Pancreas (tissue), 10 donors: ENCODE measurements at regions not wholly inside any gene's neighbourhood (a gene's known extent, or its start where the extent isn't known, plus 50 kb on each side); places are given as distances from the start of the nearest gene placed in this dataset.

Source experiments
- ATAC-seq, 4 donors: fragments of 200-7000 bp; cut with Tn5 transposase; one replicate each; pipeline versions ENCODE4 v1.8.0 to v1.9.1; 2020; ENCODE audit warnings: mild to moderate bottlenecking in 4 of 4, moderate library complexity in 4 of 4
- DNase-seq, 6 donors: peaks; one replicate each; pipeline ENCODE4 v3.0.0-alpha.2; 2020
- FAIRE-seq: peaks from 2 replicates; lab custom pipeline; 2012; peaks lifted over from hg19 to GRCh38; lab: Jason Lieb, UNC
- H3K27ac ChIP-seq, 4 donors: fragments of 200-600 bp; sonication (generic); 1 replicate in 3 of 4; 2 replicates in 1 of 4; pipeline versions ENCODE4 v1.5.0 to v1.8.0; 2020
- H3K27me3 ChIP-seq, 4 donors: fragments of 200-600 bp; one replicate each; pipeline ENCODE4 v1.8.0; 2021
- H3K36me3 ChIP-seq, 3 donors: fragments of 200-600 bp; sonication (generic) in 1 of 3; one replicate each; pipeline versions ENCODE4 v1.5.0 to v1.8.0; 2020 to 2021
- H3K4me1 ChIP-seq, 3 donors: fragments of 200-600 bp; one replicate each; pipeline ENCODE4 v1.8.0; 2021
- H3K4me3 ChIP-seq, 4 donors: fragments of 200-600 bp; sonication (generic) in 2 of 4; one replicate each; pipeline versions ENCODE4 v1.5.0 to v1.8.0; 2020 to 2021
- H3K9me3 ChIP-seq, 4 donors: fragments of 200-600 bp; one replicate each; pipeline ENCODE4 v1.8.0; 2021
- WGBS, 2 donors: extraction: QIAGEN DNeasy Blood & Tissue Kit; methylation state at CpG; one replicate each; pipeline ENCODE4 v1.1.7; 2013; 5-methylcytosine and 5-hydroxymethylcytosine counted together
- intact Hi-C, 3 donors: fragments of 100-400 bp; cut with DNase I; formaldehyde crosslinking; loops; one replicate each; pipeline versions ENCODE4 v1.11.1 to v1.14.2; 2022
- TF ChIP-seq, protein P1 (sequence below), 4 donors: fragments of 200-600 bp; sonication (generic) in 3 of 4; IDR thresholded peaks; one replicate each; pipeline versions ENCODE4 v1.5.0 to v1.8.0; 2021; ENCODE audit warnings: antibody characterized with exemption in 4 of 4
- donor health status: healthy with polysubstance abuse.
- donor health status: DM: no; HTN: no; CAD: no; lungs with moderate emphysema.
- donor health status: DM: no; HTN: no; CAD: no.
- donor health status: control.
- donor health status: control.
- donor health status: Bipolar disorder and iron deficiency.
- donor health status: DM: yes; HTN: yes; CAD: no.
- donor health status: DM: no; HTN: no; CAD: no.
- donor health status: DM: no; HTN: no; CAD: no.
- donor health status: DM: yes; HTN: yes; CAD: no.

DNA sequence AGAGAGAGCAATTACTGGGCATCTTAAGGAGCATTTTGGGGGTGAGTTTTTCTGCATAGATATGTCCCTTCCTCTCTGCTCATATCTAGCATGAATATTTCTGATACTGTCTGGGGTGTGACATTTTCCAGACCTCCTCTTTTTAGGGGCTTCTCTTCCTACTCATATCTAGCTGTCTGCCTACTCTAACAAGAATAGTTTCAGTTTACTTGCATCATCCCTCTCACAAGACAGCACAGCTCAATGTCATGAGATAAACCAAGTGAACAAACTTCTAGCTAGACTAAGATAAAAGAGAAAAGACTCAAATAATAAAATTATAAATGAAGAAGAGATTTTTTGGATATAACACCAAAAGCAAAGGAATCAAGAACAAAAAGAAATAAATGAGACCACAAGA, 419.5 kb upstream of the SORCS1 start:
- FAIRE-seq = no peak
- Histone ChIP-seq H3K4me1 (no peaks in the 10 kb centered on the region), H3K9me3 (peaks cover 0 to 3% (median 0%) of the 10 kb centered on the region in 4 donors), H3K27me3 (no peaks in the 10 kb centered on the region), H3K27ac (no peak overlapping the region), H3K36me3 (no peaks in the 10 kb centered on the region), H3K4me3 (no peak overlapping the region)
- TF ChIP-seq, protein P1, sequence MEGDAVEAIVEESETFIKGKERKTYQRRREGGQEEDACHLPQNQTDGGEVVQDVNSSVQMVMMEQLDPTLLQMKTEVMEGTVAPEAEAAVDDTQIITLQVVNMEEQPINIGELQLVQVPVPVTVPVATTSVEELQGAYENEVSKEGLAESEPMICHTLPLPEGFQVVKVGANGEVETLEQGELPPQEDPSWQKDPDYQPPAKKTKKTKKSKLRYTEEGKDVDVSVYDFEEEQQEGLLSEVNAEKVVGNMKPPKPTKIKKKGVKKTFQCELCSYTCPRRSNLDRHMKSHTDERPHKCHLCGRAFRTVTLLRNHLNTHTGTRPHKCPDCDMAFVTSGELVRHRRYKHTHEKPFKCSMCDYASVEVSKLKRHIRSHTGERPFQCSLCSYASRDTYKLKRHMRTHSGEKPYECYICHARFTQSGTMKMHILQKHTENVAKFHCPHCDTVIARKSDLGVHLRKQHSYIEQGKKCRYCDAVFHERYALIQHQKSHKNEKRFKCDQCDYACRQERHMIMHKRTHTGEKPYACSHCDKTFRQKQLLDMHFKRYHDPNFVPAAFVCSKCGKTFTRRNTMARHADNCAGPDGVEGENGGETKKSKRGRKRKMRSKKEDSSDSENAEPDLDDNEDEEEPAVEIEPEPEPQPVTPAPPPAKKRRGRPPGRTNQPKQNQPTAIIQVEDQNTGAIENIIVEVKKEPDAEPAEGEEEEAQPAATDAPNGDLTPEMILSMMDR (IDR thresholded peaks at IDR 0.05) = no peak
- DNase-seq = no peak
- ATAC-seq = no peak
- intact Hi-C loops = no loop called here

DNA sequence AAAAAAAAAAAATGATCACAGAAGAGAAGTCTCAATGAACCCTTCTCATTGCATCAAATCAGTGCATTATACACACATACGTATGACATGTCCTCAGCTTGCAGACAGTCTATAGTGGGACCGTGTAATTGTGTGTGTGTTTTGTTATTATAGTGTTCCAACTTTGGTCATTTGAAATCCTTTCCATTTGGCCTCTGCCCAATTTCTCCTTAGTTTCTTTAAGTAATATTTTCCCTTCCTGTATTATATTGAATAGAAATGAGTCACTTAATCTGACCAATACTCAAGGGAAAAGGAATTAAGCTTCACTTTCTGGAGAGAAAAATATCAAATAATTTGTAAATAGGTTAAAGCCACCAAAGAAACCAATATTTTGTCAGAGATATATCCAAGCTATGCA, 415.5 kb upstream of the SORCS1 start:
- Histone ChIP-seq H3K27me3 (no peaks in the 10 kb centered on the region), H3K9me3 (peaks cover 0 to 1% (median 0%) of the 10 kb centered on the region in 4 donors), H3K27ac (no peak overlapping the region), H3K4me3 (no peak overlapping the region), H3K36me3 (no peaks in the 10 kb centered on the region), H3K4me1 (no peaks in the 10 kb centered on the region)
- DNase-seq (no peak), FAIRE-seq (no peak), ATAC-seq (no peak)
- TF ChIP-seq, protein P1 (IDR thresholded peaks at IDR 0.05) = no peak
- intact Hi-C loops = no loop called here
- 63 to 77% methylated on average over 2 of the region's 2 CpGs for WGBS, 2 donors

GRCh38 chr10:107577221-107577620, 412.7 kb upstream of the SORCS1 start:
- intact Hi-C loops = no loop called here
- Histone ChIP-seq H3K27me3 (no peaks in the 10 kb centered on the region), H3K36me3 (no peaks in the 10 kb centered on the region), H3K4me3 (no peak overlapping the region), H3K4me1 (no peaks in the 10 kb centered on the region), H3K9me3 (no peaks in the 10 kb centered on the region), H3K27ac (no peak overlapping the region)
- TF ChIP-seq, protein P1 (IDR thresholded peaks at IDR 0.05) = no peak
- no peak for DNase-seq
- no peak for ATAC-seq
- no peak for FAIRE-seq
- 19 to 54% methylated on average over 2 of the region's 2 CpGs for WGBS, 2 donors

DNA sequence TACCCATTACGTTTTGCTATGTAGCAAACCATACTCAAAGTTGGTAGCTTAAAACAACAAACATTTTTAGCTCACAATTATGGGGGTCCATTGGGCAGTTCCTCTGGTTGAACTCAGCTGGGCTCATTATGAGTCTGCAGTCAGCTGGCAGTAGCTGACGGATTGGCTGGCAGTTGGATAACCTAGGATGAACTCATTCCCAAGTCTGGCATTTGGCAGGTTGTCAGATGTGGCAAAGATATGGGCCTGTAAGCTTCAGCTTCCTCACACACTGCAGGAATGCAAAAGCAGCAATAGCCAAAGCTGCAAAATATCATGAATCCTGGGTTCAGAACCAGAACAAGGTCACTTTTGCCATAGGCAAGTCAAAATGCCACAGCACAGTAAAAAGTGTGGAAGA, 412.2 kb upstream of the SORCS1 start:
- Histone ChIP-seq H3K27me3 (no peaks in the 10 kb centered on the region), H3K36me3 (no peaks in the 10 kb centered on the region), H3K27ac (no peak overlapping the region), H3K9me3 (no peaks in the 10 kb centered on the region), H3K4me1 (no peaks in the 10 kb centered on the region), H3K4me3 (no peak overlapping the region)
- intact Hi-C loops = no loop called here
- DNase-seq (peak in 1 of 6 donors; percentile 23), FAIRE-seq (no peak), ATAC-seq (peak in 3 of 4 donors; percentile 41 to 57 (median 49))
- WGBS, 2 donors = 17 to 24% methylated on average over 2 of the region's 2 CpGs
- TF ChIP-seq, protein P1 (IDR thresholded peaks at IDR 0.05) = no peak

GRCh38 chr10:107565014-107565413, 400.5 kb upstream of the SORCS1 start:
- no peaks in the 10 kb centered on the region for H3K9me3 ChIP-seq
- H3K4me3 ChIP-seq = no peak overlapping the region
- no peaks in the 10 kb centered on the region for H3K27me3 ChIP-seq
- intact Hi-C loops = no loop called here
- no peak for FAIRE-seq
- no peaks in the 10 kb centered on the region for H3K4me1 ChIP-seq
- H3K27ac ChIP-seq = no peak overlapping the region
- no peak for ATAC-seq
- TF ChIP-seq, protein P1 (IDR thresholded peaks at IDR 0.05) = no peak
- H3K36me3 ChIP-seq = no peaks in the 10 kb centered on the region
- DNase-seq = no peak
